H1 (cell line): ENCODE measurements at regions not wholly inside any gene's neighbourhood (a gene's known extent, or its start where the extent isn't known, plus 50 kb on each side); places are given as distances from the start of the nearest gene placed in this dataset.

Experiments
- TF ChIP-seq, protein P1 (sequence below): fragments of 300-600 bp; sonication (generic); IDR thresholded peaks from 2 replicates; pipeline ENCODE4 v1.7.1; 2012; ENCODE audit warnings: low read length, moderate library complexity, mild to moderate bottlenecking, inconsistent platforms; ENCODE audit not compliant: insufficient replicate concordance

DNA sequence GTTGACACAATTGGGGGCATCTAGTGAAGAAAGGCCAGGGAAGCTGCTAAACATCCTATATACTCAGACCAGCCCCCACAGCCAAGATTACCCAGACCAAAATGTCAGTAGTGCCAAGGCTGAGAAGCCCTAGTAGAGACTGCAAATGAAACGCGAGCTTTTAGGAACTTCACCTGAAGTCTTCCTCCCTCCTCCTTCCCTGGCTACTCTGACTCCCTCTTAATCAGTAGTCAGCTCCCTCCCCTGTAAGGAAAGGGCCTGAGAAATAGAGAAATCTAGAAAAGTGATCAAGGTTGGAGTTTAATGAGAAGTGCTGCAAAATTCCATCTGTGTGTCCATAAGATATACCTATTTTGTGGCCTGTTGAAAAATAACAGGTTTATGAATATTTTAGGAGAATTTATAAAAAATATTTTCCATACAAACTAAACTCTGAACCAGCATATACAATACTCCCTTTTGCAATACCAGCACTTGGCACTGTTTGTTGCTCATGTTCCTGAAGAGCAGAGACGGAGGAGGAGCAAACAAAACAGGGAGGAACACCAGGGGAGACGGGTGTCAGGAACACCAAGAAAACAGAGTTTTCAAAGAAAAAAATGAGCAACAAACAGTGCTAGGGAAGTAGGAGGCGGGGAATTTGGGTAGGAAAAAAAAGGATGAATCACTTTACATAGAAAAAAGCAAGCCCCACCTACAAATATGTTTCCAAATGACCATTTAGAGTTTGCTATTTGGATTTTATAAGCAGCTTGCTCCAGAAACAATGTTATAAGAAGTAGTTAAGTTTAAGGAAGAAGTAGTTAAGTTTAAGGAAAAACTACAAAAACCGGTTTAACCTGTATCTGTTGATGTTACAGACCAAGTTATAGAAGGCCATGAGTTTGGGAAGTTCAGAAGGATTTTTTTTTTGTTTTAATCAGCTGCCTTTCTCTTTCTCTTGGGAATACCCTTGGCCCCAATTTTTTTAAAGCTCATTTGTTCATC is 282.1 kb upstream of the GRIP1 start (continued):
- TF ChIP-seq, protein P1, sequence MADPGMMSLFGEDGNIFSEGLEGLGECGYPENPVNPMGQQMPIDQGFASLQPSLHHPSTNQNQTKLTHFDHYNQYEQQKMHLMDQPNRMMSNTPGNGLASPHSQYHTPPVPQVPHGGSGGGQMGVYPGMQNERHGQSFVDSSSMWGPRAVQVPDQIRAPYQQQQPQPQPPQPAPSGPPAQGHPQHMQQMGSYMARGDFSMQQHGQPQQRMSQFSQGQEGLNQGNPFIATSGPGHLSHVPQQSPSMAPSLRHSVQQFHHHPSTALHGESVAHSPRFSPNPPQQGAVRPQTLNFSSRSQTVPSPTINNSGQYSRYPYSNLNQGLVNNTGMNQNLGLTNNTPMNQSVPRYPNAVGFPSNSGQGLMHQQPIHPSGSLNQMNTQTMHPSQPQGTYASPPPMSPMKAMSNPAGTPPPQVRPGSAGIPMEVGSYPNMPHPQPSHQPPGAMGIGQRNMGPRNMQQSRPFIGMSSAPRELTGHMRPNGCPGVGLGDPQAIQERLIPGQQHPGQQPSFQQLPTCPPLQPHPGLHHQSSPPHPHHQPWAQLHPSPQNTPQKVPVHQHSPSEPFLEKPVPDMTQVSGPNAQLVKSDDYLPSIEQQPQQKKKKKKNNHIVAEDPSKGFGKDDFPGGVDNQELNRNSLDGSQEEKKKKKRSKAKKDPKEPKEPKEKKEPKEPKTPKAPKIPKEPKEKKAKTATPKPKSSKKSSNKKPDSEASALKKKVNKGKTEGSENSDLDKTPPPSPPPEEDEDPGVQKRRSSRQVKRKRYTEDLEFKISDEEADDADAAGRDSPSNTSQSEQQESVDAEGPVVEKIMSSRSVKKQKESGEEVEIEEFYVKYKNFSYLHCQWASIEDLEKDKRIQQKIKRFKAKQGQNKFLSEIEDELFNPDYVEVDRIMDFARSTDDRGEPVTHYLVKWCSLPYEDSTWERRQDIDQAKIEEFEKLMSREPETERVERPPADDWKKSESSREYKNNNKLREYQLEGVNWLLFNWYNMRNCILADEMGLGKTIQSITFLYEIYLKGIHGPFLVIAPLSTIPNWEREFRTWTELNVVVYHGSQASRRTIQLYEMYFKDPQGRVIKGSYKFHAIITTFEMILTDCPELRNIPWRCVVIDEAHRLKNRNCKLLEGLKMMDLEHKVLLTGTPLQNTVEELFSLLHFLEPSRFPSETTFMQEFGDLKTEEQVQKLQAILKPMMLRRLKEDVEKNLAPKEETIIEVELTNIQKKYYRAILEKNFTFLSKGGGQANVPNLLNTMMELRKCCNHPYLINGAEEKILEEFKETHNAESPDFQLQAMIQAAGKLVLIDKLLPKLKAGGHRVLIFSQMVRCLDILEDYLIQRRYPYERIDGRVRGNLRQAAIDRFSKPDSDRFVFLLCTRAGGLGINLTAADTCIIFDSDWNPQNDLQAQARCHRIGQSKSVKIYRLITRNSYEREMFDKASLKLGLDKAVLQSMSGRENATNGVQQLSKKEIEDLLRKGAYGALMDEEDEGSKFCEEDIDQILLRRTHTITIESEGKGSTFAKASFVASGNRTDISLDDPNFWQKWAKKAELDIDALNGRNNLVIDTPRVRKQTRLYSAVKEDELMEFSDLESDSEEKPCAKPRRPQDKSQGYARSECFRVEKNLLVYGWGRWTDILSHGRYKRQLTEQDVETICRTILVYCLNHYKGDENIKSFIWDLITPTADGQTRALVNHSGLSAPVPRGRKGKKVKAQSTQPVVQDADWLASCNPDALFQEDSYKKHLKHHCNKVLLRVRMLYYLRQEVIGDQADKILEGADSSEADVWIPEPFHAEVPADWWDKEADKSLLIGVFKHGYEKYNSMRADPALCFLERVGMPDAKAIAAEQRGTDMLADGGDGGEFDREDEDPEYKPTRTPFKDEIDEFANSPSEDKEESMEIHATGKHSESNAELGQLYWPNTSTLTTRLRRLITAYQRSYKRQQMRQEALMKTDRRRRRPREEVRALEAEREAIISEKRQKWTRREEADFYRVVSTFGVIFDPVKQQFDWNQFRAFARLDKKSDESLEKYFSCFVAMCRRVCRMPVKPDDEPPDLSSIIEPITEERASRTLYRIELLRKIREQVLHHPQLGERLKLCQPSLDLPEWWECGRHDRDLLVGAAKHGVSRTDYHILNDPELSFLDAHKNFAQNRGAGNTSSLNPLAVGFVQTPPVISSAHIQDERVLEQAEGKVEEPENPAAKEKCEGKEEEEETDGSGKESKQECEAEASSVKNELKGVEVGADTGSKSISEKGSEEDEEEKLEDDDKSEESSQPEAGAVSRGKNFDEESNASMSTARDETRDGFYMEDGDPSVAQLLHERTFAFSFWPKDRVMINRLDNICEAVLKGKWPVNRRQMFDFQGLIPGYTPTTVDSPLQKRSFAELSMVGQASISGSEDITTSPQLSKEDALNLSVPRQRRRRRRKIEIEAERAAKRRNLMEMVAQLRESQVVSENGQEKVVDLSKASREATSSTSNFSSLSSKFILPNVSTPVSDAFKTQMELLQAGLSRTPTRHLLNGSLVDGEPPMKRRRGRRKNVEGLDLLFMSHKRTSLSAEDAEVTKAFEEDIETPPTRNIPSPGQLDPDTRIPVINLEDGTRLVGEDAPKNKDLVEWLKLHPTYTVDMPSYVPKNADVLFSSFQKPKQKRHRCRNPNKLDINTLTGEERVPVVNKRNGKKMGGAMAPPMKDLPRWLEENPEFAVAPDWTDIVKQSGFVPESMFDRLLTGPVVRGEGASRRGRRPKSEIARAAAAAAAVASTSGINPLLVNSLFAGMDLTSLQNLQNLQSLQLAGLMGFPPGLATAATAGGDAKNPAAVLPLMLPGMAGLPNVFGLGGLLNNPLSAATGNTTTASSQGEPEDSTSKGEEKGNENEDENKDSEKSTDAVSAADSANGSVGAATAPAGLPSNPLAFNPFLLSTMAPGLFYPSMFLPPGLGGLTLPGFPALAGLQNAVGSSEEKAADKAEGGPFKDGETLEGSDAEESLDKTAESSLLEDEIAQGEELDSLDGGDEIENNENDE, result peak; percentile 46
